ENCODE measurements at regions not wholly inside any gene's neighbourhood (a gene's known extent, or its start where the extent isn't known, plus 50 kb on each side); places are given as distances from the start of the nearest gene placed in this dataset.
A peak's percentile ranks its signal among the peaks of the same experiment; 100 is the strongest.
"Not testable (repeated sequence)": the region's sequence is repeated elsewhere in the genome, so short reads cannot be mapped to it uniquely, and the experiment has no call there.

DNA sequence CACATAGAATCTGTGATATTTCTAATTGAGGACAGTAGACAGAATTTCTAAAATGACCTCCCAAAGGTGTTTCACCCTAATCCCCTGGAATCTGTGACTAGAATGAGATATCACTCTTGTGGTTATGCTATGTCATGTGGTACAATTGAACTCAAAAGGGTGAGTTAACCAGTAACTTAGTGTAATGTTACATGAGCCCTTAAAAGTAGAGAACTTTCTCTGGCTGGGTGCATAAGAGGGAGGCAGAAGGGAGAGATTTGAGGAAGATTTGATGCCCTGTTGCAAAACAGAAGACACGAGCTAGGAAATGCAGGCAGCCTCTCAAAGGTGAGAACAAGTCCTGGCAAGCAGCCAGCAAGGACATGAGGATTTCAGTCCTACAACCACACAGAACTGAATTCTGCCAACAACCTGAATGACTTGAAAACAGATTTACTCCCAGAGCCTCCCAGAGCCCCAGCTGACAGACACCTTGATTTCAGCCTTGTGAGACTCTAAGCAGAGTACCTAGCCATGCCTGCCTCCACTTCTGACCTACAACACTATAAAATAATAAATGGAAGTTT is 160.3 kb downstream of the MTHFS start:
- Histone ChIP-seq H3K4me1 (ENCODE audit: control extremely low read depth in 1 of 4, control insufficient read depth in 4 of 4, insufficient read depth in 4 of 4, low read length in 3 of 4) (no peaks in the 10 kb centered on the region), H3K36me3 (ENCODE audit: control insufficient read depth in 4 of 4, insufficient read depth in 4 of 4, low read length in 3 of 4) (no peaks in the 10 kb centered on the region), H3K27ac (ENCODE audit: insufficient read depth in 1 of 2, low read depth in 1 of 2, low read length in 2 of 2, poor library complexity in 1 of 2, severe bottlenecking in 2 of 2) (no peak overlapping the region), H3K9me3 (ENCODE audit: control extremely low read depth in 1 of 5, control insufficient read depth in 4 of 5, insufficient read depth in 2 of 5, low read depth in 1 of 5, low read length in 4 of 5) (peaks cover 0 to 11% (median 3%) of the 10 kb centered on the region in 5 experiments), H3K4me3 (ENCODE audit: control insufficient read depth in 1 of 7, extremely low read depth in 1 of 7, insufficient read depth in 4 of 7, low read depth in 2 of 7, low read length in 6 of 7) (no peak overlapping the region), H3K27me3 (replicated peaks in 2 of 5; ENCODE audit: control insufficient read depth in 4 of 5, insufficient read depth in 5 of 5, low read length in 4 of 5) (peaks cover 0 to 4% (median 0%) of the 10 kb centered on the region in 5 experiments)
- POLR2A ChIA-PET: no interaction called here
- DNase-seq: no peak
- no CpG with 5 or more reads among the region's 1 CpG for WGBS (ENCODE audit: insufficient coverage)
- CTCF ChIA-PET: no interaction called here

GRCh38 chr15:79738143-79738542 is 158.7 kb downstream of the MTHFS start:
- Histone ChIP-seq H3K36me3 (ENCODE audit: control insufficient read depth in 4 of 4, insufficient read depth in 4 of 4, low read length in 3 of 4) (no peaks in the 10 kb centered on the region), H3K27ac (ENCODE audit: insufficient read depth in 1 of 2, low read depth in 1 of 2, low read length in 2 of 2, poor library complexity in 1 of 2, severe bottlenecking in 2 of 2) (no peak overlapping the region), H3K9me3 (ENCODE audit: control extremely low read depth in 1 of 5, control insufficient read depth in 4 of 5, insufficient read depth in 2 of 5, low read depth in 1 of 5, low read length in 4 of 5) (peaks cover 0 to 9% (median 3%) of the 10 kb centered on the region in 5 experiments), H3K4me1 (ENCODE audit: control extremely low read depth in 1 of 4, control insufficient read depth in 4 of 4, insufficient read depth in 4 of 4, low read length in 3 of 4) (no peaks in the 10 kb centered on the region), H3K4me3 (ENCODE audit: control insufficient read depth in 1 of 7, extremely low read depth in 1 of 7, insufficient read depth in 4 of 7, low read depth in 2 of 7, low read length in 6 of 7) (no peak overlapping the region), H3K27me3 (replicated peaks in 2 of 5; ENCODE audit: control insufficient read depth in 4 of 5, insufficient read depth in 5 of 5, low read length in 4 of 5) (peaks cover 0 to 4% (median 0%) of the 10 kb centered on the region in 5 experiments)
- CTCF ChIA-PET: no interaction called here
- 91% methylated on average over 6 of the region's 6 CpGs for WGBS (ENCODE audit: insufficient coverage)
- POLR2A ChIA-PET: interaction anchor here (0.6 kb wide), 1 partner anchor 9 kb away, joined by 3 read pairs; no protein-coding TSS in a partner anchor
- no peak for DNase-seq

GRCh38 chr15:79740561-79740960 is 156.3 kb downstream of the MTHFS start:
- peaks cover 0 to 9% (median 3%) of the 10 kb centered on the region in 5 experiments for H3K9me3 ChIP-seq (ENCODE audit: control extremely low read depth in 1 of 5, control insufficient read depth in 4 of 5, insufficient read depth in 2 of 5, low read depth in 1 of 5, low read length in 4 of 5)
- WGBS (ENCODE audit: insufficient coverage): no CpG with 5 or more reads among the region's 2 CpGs
- H3K4me1 ChIP-seq (ENCODE audit: control extremely low read depth in 1 of 4, control insufficient read depth in 4 of 4, insufficient read depth in 4 of 4, low read length in 3 of 4): no peaks in the 10 kb centered on the region
- peak in 1 of 3 donors; percentile 3 for DNase-seq
- CTCF ChIA-PET: no interaction called here
- peaks cover 0 to 4% (median 0%) of the 10 kb centered on the region in 5 experiments for H3K27me3 ChIP-seq (replicated peaks in 2 of 5; ENCODE audit: control insufficient read depth in 4 of 5, insufficient read depth in 5 of 5, low read length in 4 of 5)
- POLR2A ChIA-PET: no interaction called here
- no peak overlapping the region for H3K4me3 ChIP-seq (ENCODE audit: control insufficient read depth in 1 of 7, extremely low read depth in 1 of 7, insufficient read depth in 4 of 7, low read depth in 2 of 7, low read length in 6 of 7)
- no peaks in the 10 kb centered on the region for H3K36me3 ChIP-seq (ENCODE audit: control insufficient read depth in 4 of 4, insufficient read depth in 4 of 4, low read length in 3 of 4)
- H3K27ac ChIP-seq (ENCODE audit: insufficient read depth in 1 of 2, low read depth in 1 of 2, low read length in 2 of 2, poor library complexity in 1 of 2, severe bottlenecking in 2 of 2): no peak overlapping the region

DNA sequence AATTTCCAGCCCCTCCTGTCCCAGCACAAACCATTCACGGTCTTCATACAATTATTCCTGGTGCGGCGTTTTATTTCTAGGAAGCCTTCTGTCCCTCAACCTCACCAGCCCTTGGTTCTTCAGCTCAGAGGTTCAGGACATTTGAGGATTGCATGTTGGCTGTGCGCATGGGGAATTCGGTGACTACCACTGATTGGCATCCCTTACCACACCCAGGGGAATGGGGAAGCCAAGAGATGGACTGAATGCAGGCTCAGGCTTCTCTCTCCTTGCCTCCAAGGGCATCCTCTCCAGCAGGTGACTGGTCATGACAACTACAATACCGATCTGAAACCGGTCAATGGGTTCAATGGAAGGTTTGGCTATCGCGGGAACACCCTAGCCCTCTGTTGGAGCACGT is 153.8 kb downstream of the MTHFS start:
- DNase-seq: no peak
- Histone ChIP-seq H3K27me3 (replicated peaks in 2 of 5; ENCODE audit: control insufficient read depth in 4 of 5, insufficient read depth in 5 of 5, low read length in 4 of 5) (peaks cover 0 to 1% (median 0%) of the 10 kb centered on the region in 5 experiments), H3K4me3 (ENCODE audit: control insufficient read depth in 1 of 7, extremely low read depth in 1 of 7, insufficient read depth in 4 of 7, low read depth in 2 of 7, low read length in 6 of 7) (no peak overlapping the region), H3K4me1 (ENCODE audit: control extremely low read depth in 1 of 4, control insufficient read depth in 4 of 4, insufficient read depth in 4 of 4, low read length in 3 of 4) (no peaks in the 10 kb centered on the region), H3K36me3 (ENCODE audit: control insufficient read depth in 4 of 4, insufficient read depth in 4 of 4, low read length in 3 of 4) (no peaks in the 10 kb centered on the region), H3K27ac (ENCODE audit: insufficient read depth in 1 of 2, low read depth in 1 of 2, low read length in 2 of 2, poor library complexity in 1 of 2, severe bottlenecking in 2 of 2) (no peak overlapping the region), H3K9me3 (ENCODE audit: control extremely low read depth in 1 of 5, control insufficient read depth in 4 of 5, insufficient read depth in 2 of 5, low read depth in 1 of 5, low read length in 4 of 5) (peaks cover 0 to 9% (median 3%) of the 10 kb centered on the region in 5 experiments)
- POLR2A ChIA-PET: no interaction called here
- WGBS (ENCODE audit: insufficient coverage): 95% methylated on average over 8 of the region's 10 CpGs
- CTCF ChIA-PET: no interaction called here

DNA sequence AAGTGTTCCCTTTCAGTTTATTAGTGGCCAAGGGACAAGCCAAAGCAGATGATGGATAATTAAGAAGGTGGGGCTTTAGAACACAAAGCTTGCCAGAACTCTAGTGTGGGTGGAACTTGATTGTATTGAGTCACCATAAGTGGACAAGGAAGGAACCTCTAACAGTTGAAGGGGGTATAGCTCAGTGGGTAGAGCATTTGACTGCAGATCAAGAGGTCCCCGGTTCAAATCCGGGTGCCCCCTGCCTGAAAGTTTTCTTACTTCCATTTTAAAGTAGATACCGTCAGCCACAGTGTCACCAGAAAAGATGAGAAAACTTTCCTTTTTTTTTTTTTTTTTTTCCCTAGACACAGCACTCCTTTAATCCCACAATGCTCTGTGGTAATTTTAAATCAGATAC is 152.3 kb downstream of the MTHFS start:
- CTCF ChIA-PET; H3K27me3 ChIP-seq (replicated peaks in 2 of 5; ENCODE audit: control insufficient read depth in 4 of 5, insufficient read depth in 5 of 5, low read length in 4 of 5); H3K36me3 ChIP-seq (ENCODE audit: control insufficient read depth in 4 of 4, insufficient read depth in 4 of 4, low read length in 3 of 4); H3K27ac ChIP-seq (ENCODE audit: insufficient read depth in 1 of 2, low read depth in 1 of 2, low read length in 2 of 2, poor library complexity in 1 of 2, severe bottlenecking in 2 of 2); POLR2A ChIA-PET; H3K4me3 ChIP-seq (ENCODE audit: control insufficient read depth in 1 of 7, extremely low read depth in 1 of 7, insufficient read depth in 4 of 7, low read depth in 2 of 7, low read length in 6 of 7); H3K9me3 ChIP-seq (ENCODE audit: control extremely low read depth in 1 of 5, control insufficient read depth in 4 of 5, insufficient read depth in 2 of 5, low read depth in 1 of 5, low read length in 4 of 5); H3K4me1 ChIP-seq (ENCODE audit: control extremely low read depth in 1 of 4, control insufficient read depth in 4 of 4, insufficient read depth in 4 of 4, low read length in 3 of 4): not testable (repeated sequence)
- DNase-seq: peak in 1 of 3 donors; percentile 1
- WGBS (ENCODE audit: insufficient coverage): 30% methylated on average over 2 of the region's 3 CpGs

DNA sequence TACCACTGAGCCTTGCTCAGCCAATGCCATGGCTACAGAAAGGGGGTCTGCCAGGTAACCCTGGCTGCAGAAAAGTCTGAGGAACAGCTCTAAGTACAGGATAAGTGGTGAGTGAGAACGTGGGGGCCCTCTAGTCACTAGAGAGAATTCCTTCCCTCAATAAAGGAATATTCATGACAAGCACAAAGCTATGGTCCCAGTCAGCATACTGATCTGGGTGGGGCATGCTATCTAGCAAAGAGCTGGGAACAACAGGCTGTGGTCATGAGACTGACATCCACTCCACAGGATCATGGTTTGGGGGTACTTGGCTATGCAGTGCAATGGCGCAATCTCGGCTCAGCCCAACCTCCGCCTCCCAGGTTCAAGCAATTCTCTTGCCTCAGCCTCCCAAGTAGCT is 140.4 kb downstream of the MTHFS start:
- WGBS (ENCODE audit: insufficient coverage): 100% methylated on average over 3 of the region's 4 CpGs
- ChIA-PET CTCF (no interaction called here), POLR2A (no interaction called here)
- DNase-seq: no peak
- Histone ChIP-seq H3K27me3 (replicated peaks in 2 of 5; ENCODE audit: control insufficient read depth in 4 of 5, insufficient read depth in 5 of 5, low read length in 4 of 5) (no peaks in the 10 kb centered on the region), H3K36me3 (ENCODE audit: control insufficient read depth in 4 of 4, insufficient read depth in 4 of 4, low read length in 3 of 4) (no peaks in the 10 kb centered on the region), H3K4me3 (ENCODE audit: control insufficient read depth in 1 of 7, extremely low read depth in 1 of 7, insufficient read depth in 4 of 7, low read depth in 2 of 7, low read length in 6 of 7) (no peak overlapping the region), H3K9me3 (ENCODE audit: control extremely low read depth in 1 of 5, control insufficient read depth in 4 of 5, insufficient read depth in 2 of 5, low read depth in 1 of 5, low read length in 4 of 5) (peaks cover 0 to 2% (median 1%) of the 10 kb centered on the region in 5 experiments), H3K4me1 (ENCODE audit: control extremely low read depth in 1 of 4, control insufficient read depth in 4 of 4, insufficient read depth in 4 of 4, low read length in 3 of 4) (no peaks in the 10 kb centered on the region), H3K27ac (ENCODE audit: insufficient read depth in 1 of 2, low read depth in 1 of 2, low read length in 2 of 2, poor library complexity in 1 of 2, severe bottlenecking in 2 of 2) (no peak overlapping the region)

- Histone ChIP-seq H3K4me3 (ENCODE audit: control insufficient read depth in 1 of 7, extremely low read depth in 1 of 7, insufficient read depth in 4 of 7, low read depth in 2 of 7, low read length in 6 of 7) (no peak overlapping the region), H3K4me1 (ENCODE audit: control extremely low read depth in 1 of 4, control insufficient read depth in 4 of 4, insufficient read depth in 4 of 4, low read length in 3 of 4) (no peaks in the 10 kb centered on the region), H3K36me3 (ENCODE audit: control insufficient read depth in 4 of 4, insufficient read depth in 4 of 4, low read length in 3 of 4) (no peaks in the 10 kb centered on the region), H3K9me3 (ENCODE audit: control extremely low read depth in 1 of 5, control insufficient read depth in 4 of 5, insufficient read depth in 2 of 5, low read depth in 1 of 5, low read length in 4 of 5) (peaks cover 0 to 9% (median 5%) of the 10 kb centered on the region in 5 experiments), H3K27ac (ENCODE audit: insufficient read depth in 1 of 2, low read depth in 1 of 2, low read length in 2 of 2, poor library complexity in 1 of 2, severe bottlenecking in 2 of 2) (no peak overlapping the region), H3K27me3 (replicated peaks in 2 of 5; ENCODE audit: control insufficient read depth in 4 of 5, insufficient read depth in 5 of 5, low read length in 4 of 5) (peaks cover 0 to 5% (median 1%) of the 10 kb centered on the region in 5 experiments)
- WGBS (ENCODE audit: insufficient coverage): 100% methylated on average over 2 of the region's 4 CpGs
- CTCF ChIA-PET: interaction anchor here (0.9 kb wide), 1 partner anchor 88 kb away, joined by 3 read pairs; no protein-coding TSS in a partner anchor
- DNase-seq: no peak
- POLR2A ChIA-PET: no interaction called here
These were observed 131.7 kb downstream of the MTHFS start for GRCh38 chr15:79765081-79765480.
